Keratinocyte (primary cell): ENCODE measurements at regions not wholly inside any gene's neighbourhood (a gene's known extent, or its start where the extent isn't known, plus 50 kb on each side); places are given as distances from the start of the nearest gene placed in this dataset.

Source experiments
- EZH2 ChIP-seq: IDR thresholded peaks from one replicate; pipeline ENCODE4 v1.6.1; 2012; ENCODE audit warnings: inconsistent platforms, mild to moderate bottlenecking, low read length, moderate library complexity
- TF ChIP-seq, protein P1 (sequence below), 3 experiments: IDR thresholded peaks in 1 of 3; conservative IDR thresholded peaks in 1 of 3; optimal IDR thresholded peaks in 1 of 3; 2 replicates in 2 of 3; 3 replicates in 1 of 3; pipeline versions ENCODE3 to v1.5.1; 2011; ENCODE audit warnings: low read length in 3 of 3, mild to moderate bottlenecking in 3 of 3, moderate library complexity in 2 of 3, control low read depth in 1 of 3, inconsistent platforms in 1 of 3; ENCODE audit not compliant: insufficient read depth in 2 of 3; ENCODE audit errors: extremely low read depth in 1 of 3

DNA sequence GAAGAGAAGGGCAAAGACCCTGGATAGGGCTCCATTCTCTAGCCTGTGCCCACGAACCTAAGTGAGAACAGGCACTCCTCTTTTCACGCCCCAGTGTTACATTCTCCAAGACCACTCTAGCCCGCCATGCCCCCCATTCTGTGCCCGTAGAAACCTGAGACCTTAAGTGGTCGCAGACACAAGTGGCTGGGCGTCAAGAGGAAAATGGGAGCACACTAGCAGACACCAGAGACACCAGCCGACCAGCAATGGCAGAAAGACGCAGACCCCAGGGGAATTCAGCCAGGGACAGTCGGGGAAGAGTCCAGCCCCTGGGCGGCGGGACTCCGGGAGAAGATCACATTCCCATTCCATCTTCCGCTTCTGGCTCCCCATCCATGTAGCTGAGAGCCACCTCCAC is 2027.9 kb downstream of the PCDH7 start:
- TF ChIP-seq, protein P1, sequence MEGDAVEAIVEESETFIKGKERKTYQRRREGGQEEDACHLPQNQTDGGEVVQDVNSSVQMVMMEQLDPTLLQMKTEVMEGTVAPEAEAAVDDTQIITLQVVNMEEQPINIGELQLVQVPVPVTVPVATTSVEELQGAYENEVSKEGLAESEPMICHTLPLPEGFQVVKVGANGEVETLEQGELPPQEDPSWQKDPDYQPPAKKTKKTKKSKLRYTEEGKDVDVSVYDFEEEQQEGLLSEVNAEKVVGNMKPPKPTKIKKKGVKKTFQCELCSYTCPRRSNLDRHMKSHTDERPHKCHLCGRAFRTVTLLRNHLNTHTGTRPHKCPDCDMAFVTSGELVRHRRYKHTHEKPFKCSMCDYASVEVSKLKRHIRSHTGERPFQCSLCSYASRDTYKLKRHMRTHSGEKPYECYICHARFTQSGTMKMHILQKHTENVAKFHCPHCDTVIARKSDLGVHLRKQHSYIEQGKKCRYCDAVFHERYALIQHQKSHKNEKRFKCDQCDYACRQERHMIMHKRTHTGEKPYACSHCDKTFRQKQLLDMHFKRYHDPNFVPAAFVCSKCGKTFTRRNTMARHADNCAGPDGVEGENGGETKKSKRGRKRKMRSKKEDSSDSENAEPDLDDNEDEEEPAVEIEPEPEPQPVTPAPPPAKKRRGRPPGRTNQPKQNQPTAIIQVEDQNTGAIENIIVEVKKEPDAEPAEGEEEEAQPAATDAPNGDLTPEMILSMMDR (optimal IDR thresholded peaks at IDR 0.05 in 1 of 3, IDR thresholded peaks at IDR 0.05 in 1 of 3, conservative IDR thresholded peaks at IDR 0.05 in 1 of 3; ENCODE audit: extremely low read depth in 1 of 3, insufficient read depth in 2 of 3, low read length in 3 of 3), result no peak
- no peak for TF ChIP-seq EZH2
